Spleen (tissue), 11 donors: ENCODE measurements at regions not wholly inside any gene's neighbourhood (a gene's known extent, or its start where the extent isn't known, plus 50 kb on each side); places are given as distances from the start of the nearest gene placed in this dataset.

Experiments
- DNase-seq: peaks from one replicate; pipeline ENCODE4 v3.0.0-alpha.2; 2020
- H3K27ac ChIP-seq, 8 donors: fragments of 200-600 bp; sonication (generic) in 7 of 8; 1 replicate in 4 of 8; 2 replicates in 4 of 8; pipeline versions ENCODE4 v1.5.0 to v1.8.0; 2016 to 2021; ENCODE audit warnings: inconsistent platforms in 4 of 8, mild to moderate bottlenecking in 4 of 8, moderate library complexity in 1 of 8
- H3K27me3 ChIP-seq, 7 donors: fragments of 200-600 bp; sonication (generic) in 6 of 7; replicated peaks in 1 of 7; 1 replicate in 4 of 7; 2 replicates in 3 of 7; pipeline versions ENCODE4 v1.5.0 to v1.8.0; 2016 to 2021; ENCODE audit warnings: inconsistent platforms in 3 of 7, mild to moderate bottlenecking in 1 of 7
- H3K36me3 ChIP-seq, 6 donors: fragments of 200-600 bp; sonication (generic) in 5 of 6; 1 replicate in 4 of 6; 2 replicates in 2 of 6; pipeline versions ENCODE4 v1.5.0 to v1.8.0; 2016 to 2021; ENCODE audit warnings: inconsistent platforms in 2 of 6
- H3K4me1 ChIP-seq, 6 donors: fragments of 200-600 bp; sonication (generic) in 5 of 6; 1 replicate in 3 of 6; 2 replicates in 3 of 6; pipeline versions ENCODE4 v1.5.0 to v1.8.0; 2016 to 2021; ENCODE audit warnings: inconsistent platforms in 3 of 6
- H3K4me3 ChIP-seq, 8 donors: fragments of 200-600 bp; sonication (generic) in 7 of 8; 1 replicate in 4 of 8; 2 replicates in 4 of 8; pipeline versions ENCODE4 v1.5.0 to v1.8.0; 2016 to 2021; ENCODE audit warnings: inconsistent platforms in 4 of 8, mild to moderate bottlenecking in 4 of 8, moderate library complexity in 2 of 8
- H3K9me3 ChIP-seq, 8 donors: fragments of 200-600 bp; sonication (generic) in 7 of 8; 1 replicate in 4 of 8; 2 replicates in 4 of 8; pipeline versions ENCODE4 v1.5.0 to v1.8.0; 2016 to 2021; ENCODE audit warnings: inconsistent platforms in 4 of 8
- POLR2A ChIP-seq, 3 donors: fragments of 450-650 bp; IDR thresholded peaks; one replicate each; pipeline ENCODE4 v1.5.1; 2017; ENCODE audit warnings: antibody characterized with exemption in 3 of 3, mild to moderate bottlenecking in 1 of 3
- POLR2AphosphoS5 ChIP-seq, 3 donors: sonication (generic); formaldehyde crosslinking; IDR thresholded peaks; one replicate each; pipeline ENCODE4 v1.5.1; 2017; ENCODE audit warnings: antibody characterized with exemption in 3 of 3
- WGBS, 5 donors: extraction: QIAGEN DNeasy Blood & Tissue Kit in 3 of 5; methylation state at CpG; one replicate each; pipeline versions ENCODE4 v1.1.5 to v1.1.7; 2013 to 2018; 5-methylcytosine and 5-hydroxymethylcytosine counted together
- intact Hi-C: fragments of 100-400 bp; cut with DNase I; formaldehyde crosslinking; loops from one replicate; pipeline ENCODE4 v1.15.0; 2023; ENCODE audit warnings: low total_unique reads
- TF ChIP-seq, protein P1 (sequence below), 11 experiments: fragments of 200-600 bp in 7 of 11; fragments of 450-650 bp in 4 of 11; sonication (generic) in 4 of 11; IDR thresholded peaks in 8 of 11; conservative IDR thresholded peaks in 3 of 11; 1 replicate in 7 of 11; 2 replicates in 4 of 11; pipeline versions ENCODE4 v1.4.0 to v1.8.0; 2016 to 2021; ENCODE audit warnings: antibody characterized with exemption in 11 of 11, inconsistent platforms in 4 of 11, mild to moderate bottlenecking in 1 of 11
- donor health status: healthy with polysubstance abuse.
- donor health status: DM: no; HTN: no; CAD: no; lungs with moderate emphysema.
- donor health status: DM: no; HTN: no; CAD: no.
- donor health status: Bipolar disorder and iron deficiency.
- donor health status: healthy.
- donor health status: DM: no; HTN: no; CAD: no.
- donor health status: DM: yes; HTN: yes; CAD: no.

DNA sequence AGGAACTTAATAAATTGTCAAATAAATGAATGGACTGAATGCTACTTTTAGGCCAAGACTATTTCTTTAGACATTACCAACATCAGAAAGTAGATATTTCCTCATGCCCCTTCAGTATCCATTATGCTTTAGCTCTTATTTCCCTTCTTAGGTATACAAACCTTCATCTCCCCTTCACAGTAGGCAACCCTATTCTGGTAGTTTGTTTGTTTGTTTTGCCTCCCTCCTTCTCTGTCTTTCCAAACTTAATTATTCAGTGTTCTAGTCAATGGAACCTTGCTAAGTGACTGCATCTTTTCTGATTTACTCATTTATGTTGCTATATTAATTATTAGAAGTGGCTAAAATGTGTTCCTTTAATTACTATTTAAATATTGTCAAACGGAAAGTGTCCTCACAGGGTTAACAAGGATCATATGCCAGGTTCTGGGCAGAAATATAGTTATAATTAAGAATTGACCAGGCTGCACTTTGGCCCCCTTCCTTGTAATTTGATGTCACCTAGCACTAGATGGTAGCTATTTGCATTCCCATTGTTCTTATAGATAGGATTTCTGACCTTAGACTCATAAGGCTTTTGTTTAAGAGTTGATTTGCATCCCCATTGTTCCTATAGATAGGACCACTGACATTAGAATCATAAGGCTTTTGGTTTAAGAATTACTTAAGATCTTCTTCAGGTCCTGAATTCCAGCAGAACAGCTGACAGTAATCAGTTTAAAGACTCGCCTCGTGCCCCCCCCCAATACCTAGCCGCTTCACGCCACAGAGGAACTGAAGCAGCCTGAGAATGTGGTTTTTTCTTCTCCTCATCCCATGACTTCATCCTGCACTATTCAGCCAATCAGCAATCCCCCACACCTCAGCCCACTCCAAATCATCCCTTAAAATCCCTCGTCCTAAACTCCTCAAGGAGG is 84.4 kb upstream of the NUDT12 start:
- 69 to 85% (median 72%) methylated on average over 6 of the region's 6 CpGs for WGBS, 5 donors
- intact Hi-C loops: no loop called here
- no peak overlapping the region for H3K4me3 ChIP-seq
- H3K27me3 ChIP-seq: no peaks in the 10 kb centered on the region
- no peak for TF ChIP-seq POLR2AphosphoS5 (IDR thresholded peaks at IDR 0.05)
- TF ChIP-seq, protein P1, sequence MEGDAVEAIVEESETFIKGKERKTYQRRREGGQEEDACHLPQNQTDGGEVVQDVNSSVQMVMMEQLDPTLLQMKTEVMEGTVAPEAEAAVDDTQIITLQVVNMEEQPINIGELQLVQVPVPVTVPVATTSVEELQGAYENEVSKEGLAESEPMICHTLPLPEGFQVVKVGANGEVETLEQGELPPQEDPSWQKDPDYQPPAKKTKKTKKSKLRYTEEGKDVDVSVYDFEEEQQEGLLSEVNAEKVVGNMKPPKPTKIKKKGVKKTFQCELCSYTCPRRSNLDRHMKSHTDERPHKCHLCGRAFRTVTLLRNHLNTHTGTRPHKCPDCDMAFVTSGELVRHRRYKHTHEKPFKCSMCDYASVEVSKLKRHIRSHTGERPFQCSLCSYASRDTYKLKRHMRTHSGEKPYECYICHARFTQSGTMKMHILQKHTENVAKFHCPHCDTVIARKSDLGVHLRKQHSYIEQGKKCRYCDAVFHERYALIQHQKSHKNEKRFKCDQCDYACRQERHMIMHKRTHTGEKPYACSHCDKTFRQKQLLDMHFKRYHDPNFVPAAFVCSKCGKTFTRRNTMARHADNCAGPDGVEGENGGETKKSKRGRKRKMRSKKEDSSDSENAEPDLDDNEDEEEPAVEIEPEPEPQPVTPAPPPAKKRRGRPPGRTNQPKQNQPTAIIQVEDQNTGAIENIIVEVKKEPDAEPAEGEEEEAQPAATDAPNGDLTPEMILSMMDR (IDR thresholded peaks at IDR 0.05 in 8 of 11, conservative IDR thresholded peaks at IDR 0.05 in 3 of 11): no peak
- no peak for TF ChIP-seq POLR2A (IDR thresholded peaks at IDR 0.05)
- H3K4me1 ChIP-seq: no peaks in the 10 kb centered on the region
- no peak overlapping the region for H3K27ac ChIP-seq
- DNase-seq: no peak
- H3K9me3 ChIP-seq: no peaks in the 10 kb centered on the region
- no peaks in the 10 kb centered on the region for H3K36me3 ChIP-seq

DNA sequence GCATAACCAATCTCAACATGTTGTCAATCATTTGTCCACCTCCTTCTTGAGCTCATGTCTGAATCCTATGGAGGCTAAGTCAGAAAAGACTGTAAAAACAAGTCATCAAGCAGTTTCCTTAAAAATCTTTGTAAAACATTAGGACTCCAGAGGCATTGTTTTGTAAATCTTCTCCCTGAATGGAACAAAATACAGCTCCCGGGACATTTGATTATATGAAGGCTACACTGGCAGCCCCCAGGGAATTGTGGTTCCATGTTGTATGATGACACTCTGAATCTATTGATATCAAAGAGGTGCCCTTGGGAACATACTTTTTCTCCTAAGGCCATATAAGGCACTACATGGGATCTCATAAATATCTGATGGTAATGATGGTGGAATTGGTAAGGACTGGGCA is 83.2 kb upstream of the NUDT12 start:
- Histone ChIP-seq H3K27ac (no peak overlapping the region), H3K36me3 (no peaks in the 10 kb centered on the region), H3K27me3 (no peaks in the 10 kb centered on the region), H3K9me3 (no peaks in the 10 kb centered on the region), H3K4me3 (no peak overlapping the region), H3K4me1 (no peaks in the 10 kb centered on the region)
- intact Hi-C loops: no loop called here
- 87 to 95% (median 94%) methylated on average over 1 of the region's 1 CpG for WGBS, 5 donors
- no peak for DNase-seq
- TF ChIP-seq POLR2AphosphoS5 (IDR thresholded peaks at IDR 0.05): no peak
- TF ChIP-seq, protein P1 (IDR thresholded peaks at IDR 0.05 in 8 of 11, conservative IDR thresholded peaks at IDR 0.05 in 3 of 11): no peak
- no peak for TF ChIP-seq POLR2A (IDR thresholded peaks at IDR 0.05)

DNA sequence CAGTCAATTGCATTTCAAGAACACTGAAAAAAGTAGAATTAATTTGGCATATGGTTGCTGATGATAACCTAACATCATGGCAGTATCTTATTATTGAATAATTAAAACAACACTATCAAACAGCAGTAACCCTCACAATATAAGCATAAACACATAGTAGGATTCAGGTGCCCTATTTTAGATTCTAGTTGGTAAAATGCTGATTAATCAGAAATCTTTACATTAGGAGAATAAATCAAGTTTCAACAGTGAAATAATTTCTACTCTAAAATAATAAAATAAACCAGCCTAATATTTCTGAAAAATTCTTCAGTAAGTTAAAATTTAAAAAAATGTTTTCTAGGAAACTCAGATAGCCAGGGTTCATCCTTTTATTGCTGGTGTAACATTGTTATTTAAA is 76.4 kb upstream of the NUDT12 start:
- Histone ChIP-seq H3K27me3 (no peaks in the 10 kb centered on the region), H3K36me3 (no peaks in the 10 kb centered on the region), H3K4me3 (no peak overlapping the region), H3K4me1 (no peaks in the 10 kb centered on the region), H3K9me3 (no peaks in the 10 kb centered on the region), H3K27ac (no peak overlapping the region)
- intact Hi-C loops: no loop called here
- no peak for TF ChIP-seq POLR2A (IDR thresholded peaks at IDR 0.05)
- TF ChIP-seq POLR2AphosphoS5 (IDR thresholded peaks at IDR 0.05): no peak
- TF ChIP-seq, protein P1 (IDR thresholded peaks at IDR 0.05 in 8 of 11, conservative IDR thresholded peaks at IDR 0.05 in 3 of 11): no peak
- DNase-seq: no peak

DNA sequence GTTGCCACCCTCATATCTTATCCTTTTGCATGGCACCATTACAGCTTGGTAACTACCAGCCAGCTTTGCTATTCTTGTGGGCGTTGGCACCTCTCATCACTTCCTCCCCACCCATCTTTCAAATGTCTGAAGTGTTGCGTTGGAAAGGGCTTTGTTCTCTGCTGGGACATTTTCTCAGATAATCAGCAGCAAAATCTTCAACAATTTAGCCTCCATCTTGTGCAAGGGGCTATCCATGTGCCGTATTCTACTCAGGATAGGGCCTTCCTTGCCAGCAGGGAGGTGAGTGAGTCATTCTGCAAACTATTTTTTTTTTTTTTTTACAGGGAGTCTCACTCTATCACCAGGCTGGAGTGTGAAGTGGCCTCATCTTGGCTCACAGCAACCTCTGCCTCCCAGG is 62.1 kb upstream of the NUDT12 start:
- no peak for TF ChIP-seq POLR2AphosphoS5 (IDR thresholded peaks at IDR 0.05)
- TF ChIP-seq POLR2A (IDR thresholded peaks at IDR 0.05): no peak
- TF ChIP-seq, protein P1 (IDR thresholded peaks at IDR 0.05 in 8 of 11, conservative IDR thresholded peaks at IDR 0.05 in 3 of 11): no peak
- 74 to 87% (median 78%) methylated on average over 3 of the region's 3 CpGs for WGBS, 5 donors
- intact Hi-C loops: no loop called here
- Histone ChIP-seq H3K36me3 (no peaks in the 10 kb centered on the region), H3K27ac (no peak overlapping the region), H3K4me1 (no peaks in the 10 kb centered on the region), H3K9me3 (no peaks in the 10 kb centered on the region), H3K27me3 (no peaks in the 10 kb centered on the region), H3K4me3 (no peak overlapping the region)
- DNase-seq: no peak
